K562 (cell line): ENCODE measurements at regions not wholly inside any gene's neighbourhood (a gene's known extent, or its start where the extent isn't known, plus 50 kb on each side); places are given as distances from the start of the nearest gene placed in this dataset.

ENCODE experiments used
- BCOR ChIP-seq: fragments of 450-650 bp; IDR thresholded peaks from 2 replicates; pipeline ENCODE4 v1.6.1; 2016
- CLOCK ChIP-seq: fragments of 250-450 bp; sonication (Bioruptor Pico); IDR thresholded peaks from 2 replicates; pipeline ENCODE4 v1.4.0; 2020; ENCODE audit warnings: mild to moderate bottlenecking, moderate library complexity, borderline replicate concordance
- CTCF ChIP-seq, 3 experiments: IDR thresholded peaks in 2 of 3; conservative IDR thresholded peaks in 1 of 3; 2 replicates each; pipeline ENCODE4 v1.5.1; 2011 to 2012; ENCODE audit warnings: low read length in 3 of 3, mild to moderate bottlenecking in 3 of 3, control low read depth in 2 of 3, improper control_type of control experiment in 1 of 3, inconsistent platforms in 1 of 3, low read depth in 1 of 3, mixed read lengths in 1 of 3, moderate library complexity in 1 of 3; ENCODE audit not compliant: insufficient read depth in 2 of 3
- KDM5B ChIP-seq: fragments of 200-600 bp; sonication (generic); IDR thresholded peaks from 2 replicates; pipeline ENCODE4 v1.6.1; 2012; ENCODE audit warnings: low read depth, mild to moderate bottlenecking, moderate library complexity, low read length, control low read depth, inconsistent platforms; ENCODE audit not compliant: insufficient replicate concordance
- MAFF ChIP-seq: IDR thresholded peaks from 2 replicates; pipeline ENCODE4 v1.6.1; 2012; ENCODE audit warnings: low read length, improper control_type of control experiment
- NR0B1 ChIP-seq: fragments of 450-650 bp; IDR thresholded peaks from one replicate; pipeline ENCODE4 v1.6.1; 2018; ENCODE audit warnings: mild to moderate bottlenecking, moderate library complexity; ENCODE audit not compliant: partially characterized antibody
- RAD21 ChIP-seq, 2 experiments: fragments of 250-450 bp in 1 of 2; fragments of 450-650 bp in 1 of 2; sonication (Bioruptor Pico) in 1 of 2; formaldehyde crosslinking in 1 of 2; IDR thresholded peaks in 1 of 2; conservative IDR thresholded peaks in 1 of 2; 2 replicates each; pipeline versions ENCODE4 v1.4.0 to v1.8.0; 2020 to 2022; ENCODE audit warnings: mild to moderate bottlenecking in 2 of 2, moderate library complexity in 1 of 2
- RBM14 ChIP-seq: fragments of 200-400 bp; formaldehyde crosslinking; IDR thresholded peaks from 2 replicates; pipeline ENCODE4 v1.6.1; 2018; ENCODE audit warnings: low read depth, mild to moderate bottlenecking, low read length, moderate library complexity, borderline replicate concordance; ENCODE audit not compliant: insufficient read depth
- STAT6 ChIP-seq: sonication (generic); formaldehyde crosslinking; IDR thresholded peaks from 2 replicates; pipeline ENCODE4 v1.8.1; 2023; ENCODE audit warnings: mild to moderate bottlenecking, missing genetic modification reagents
- TGIF2 ChIP-seq: sonication (generic); formaldehyde crosslinking; IDR thresholded peaks from 2 replicates; pipeline ENCODE4 v1.8.1; 2022; ENCODE audit warnings: mild to moderate bottlenecking, missing genetic modification reagents, moderate library complexity
- ZBTB5 ChIP-seq: fragments of 450-650 bp; IDR thresholded peaks from 2 replicates; pipeline ENCODE4 v1.6.1; 2017; ENCODE audit warnings: antibody characterized with exemption
- ZNF263 ChIP-seq: sonication (generic); formaldehyde crosslinking; IDR thresholded peaks from 2 replicates; pipeline ENCODE4 v1.8.0; 2022; ENCODE audit warnings: mild to moderate bottlenecking, missing genetic modification reagents, borderline replicate concordance
- ZNF512 ChIP-seq: IDR thresholded peaks from 2 replicates; pipeline ENCODE4 v1.6.1; 2016; ENCODE audit warnings: missing genetic modification characterization, missing compliant biosample characterization

GRCh38 chr11:18853086-18853720, 61.6 kb upstream of the PTPN5 start (continued):
- TF ChIP-seq CLOCK (CRISPR knock-in tag) (no peak), ZNF512 (tag) (peak; percentile 86), RAD21 (CRISPR knock-in tag; conservative IDR thresholded peaks at IDR 0.05 in 1 of 2, IDR thresholded peaks at IDR 0.05 in 1 of 2) (peak in 1 of 2 experiments; percentile 58; a peak in 2 of 4 replicates), KDM5B (no peak), NR0B1 (no peak), MAFF (peak; percentile 8; the same call in 1 of the 2 replicates), CTCF (IDR thresholded peaks at IDR 0.05 in 2 of 3, conservative IDR thresholded peaks at IDR 0.05 in 1 of 3; ENCODE audit: insufficient read depth in 2 of 3, low read depth in 1 of 3, low read length in 3 of 3) (peak; percentile 52 to 57 (median 55); a peak in 4 of 6 replicates), TGIF2 (CRISPR knock-in tag) (no peak), STAT6 (no peak), ZNF263 (CRISPR knock-in tag) (no peak), RBM14 (no peak), ZBTB5 (no peak), BCOR (no peak)
